GM23248 (cell line): ENCODE measurements at regions not wholly inside any gene's neighbourhood (a gene's known extent, or its start where the extent isn't known, plus 50 kb on each side); places are given as distances from the start of the nearest gene placed in this dataset.

Experiments used
- EZH2 ChIP-seq: fragments of 200-600 bp; sonication (generic); IDR thresholded peaks from 2 replicates; pipeline ENCODE4 v1.6.1; 2018; ENCODE audit warnings: antibody characterized with exemption, mild to moderate bottlenecking; ENCODE audit not compliant: insufficient read depth, poor library complexity, severe bottlenecking
- EZH2phosphoT487 ChIP-seq: fragments of 200-600 bp; sonication (generic); IDR thresholded peaks from 2 replicates; pipeline ENCODE4 v1.6.1; 2018; ENCODE audit warnings: antibody characterized with exemption, moderate library complexity, mild to moderate bottlenecking, low read depth; ENCODE audit not compliant: insufficient read depth

- TF ChIP-seq EZH2phosphoT487, result no peak
- TF ChIP-seq EZH2, result no peak
Measured at GRCh38 chr10:120204877-120205276, 252.2 kb upstream of the PLPP4 start.
